ENCODE measurements at regions not wholly inside any gene's neighbourhood (a gene's known extent, or its start where the extent isn't known, plus 50 kb on each side); places are given as distances from the start of the nearest gene placed in this dataset.

DNA sequence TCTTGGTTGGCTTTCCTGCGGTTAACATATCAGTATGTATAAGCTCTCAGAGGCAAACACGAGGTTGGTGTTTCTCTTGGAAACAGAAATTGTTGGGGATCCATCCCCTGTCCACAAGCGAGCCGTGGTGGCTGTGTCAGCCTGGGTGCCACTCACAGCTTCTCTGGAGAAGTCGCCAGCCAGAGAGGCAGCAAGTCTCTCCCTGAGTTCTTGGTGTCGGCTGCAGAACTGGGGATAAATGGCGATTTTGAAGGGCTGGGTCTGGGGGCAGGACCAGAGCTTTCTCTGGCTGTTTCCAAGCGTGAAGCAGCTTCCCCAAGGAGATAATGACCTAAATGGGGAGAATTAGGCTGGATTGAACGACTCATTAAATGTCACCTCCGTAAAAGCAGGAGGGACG, 335.3 kb downstream of the GLRX3 start:
- H2BK20ac ChIP-seq (ENCODE audit: low read depth, low read length, poor library complexity, severe bottlenecking) = no peak overlapping the region
- H3K4ac ChIP-seq (ENCODE audit: low read depth, low read length) = no peak overlapping the region
- peaks cover 2% of the 10 kb centered on the region for H4K20me1 ChIP-seq (ENCODE audit: control insufficient read depth, insufficient read depth, insufficient read length)
- no peak overlapping the region for H2AFZ ChIP-seq (ENCODE audit: low read length)
- H3K36me3 Mint-ChIP-seq (ENCODE audit: insufficient read depth in 1 of 3, low read depth in 3 of 3) = peaks cover 0 to 4% (median 3%) of the 10 kb centered on the region in 3 experiments; a peak in 3 of 7 replicates
- no peak overlapping the region for H4K91ac ChIP-seq (ENCODE audit: insufficient read length, low read depth, low read length)
- H3K4me1 Mint-ChIP-seq = no peaks in the 10 kb centered on the region
- peaks cover 19% of the 10 kb centered on the region for H3K27me3 Mint-ChIP-seq (ENCODE audit: low read depth)
- no peak overlapping the region for H2BK15ac ChIP-seq (ENCODE audit: low read depth, low read length)
- no peaks in the 10 kb centered on the region for H3K4me1 ChIP-seq (ENCODE audit: insufficient read depth, low read length)
- no peaks in the 10 kb centered on the region for H3K79me2 ChIP-seq (ENCODE audit: insufficient read depth, low read length)
- no peaks in the 10 kb centered on the region for H3K23me2 ChIP-seq (ENCODE audit: insufficient read length, low read depth, low read length, poor library complexity, severe bottlenecking)
- no peak overlapping the region for H3K14ac ChIP-seq (ENCODE audit: insufficient read depth, low read length)
- no peak overlapping the region for H4K8ac ChIP-seq (replicated peaks; ENCODE audit: insufficient read length, low read depth, low read length)
- H3K27me3 ChIP-seq (ENCODE audit: insufficient read depth, low read length) = no peaks in the 10 kb centered on the region
- no peak overlapping the region for H2AK5ac ChIP-seq (ENCODE audit: insufficient read length, low read length)
- no peak overlapping the region for H3K9ac ChIP-seq (ENCODE audit: extremely low read depth, insufficient read length, low read length)
- H3K4me3 Mint-ChIP-seq = no peak overlapping the region
- no peak overlapping the region for H3K56ac ChIP-seq (ENCODE audit: insufficient read length, low read depth, low read length)
- H3K4me2 ChIP-seq (ENCODE audit: insufficient read depth, insufficient read length, low read length) = no peak overlapping the region
- H3K18ac ChIP-seq (ENCODE audit: insufficient read length, low read depth, low read length) = no peak overlapping the region
- H3K27ac ChIP-seq (ENCODE audit: insufficient read length, low read depth, low read length) = no peak overlapping the region
- TF ChIP-seq CTCF (conservative IDR thresholded peaks at IDR 0.05) = no peak
- no CpG with 5 or more reads among the region's 11 CpGs for WGBS (ENCODE audit: extremely low coverage, insufficient read length, low lambda C conversion rate)
- H3T11ph ChIP-seq (ENCODE audit: low read length) = no peak overlapping the region
- H3K23ac ChIP-seq (ENCODE audit: insufficient read length, low read depth, low read length) = no peak overlapping the region
- H3K9me3 ChIP-seq (ENCODE audit: control insufficient read depth, low read depth, low read length) = no peaks in the 10 kb centered on the region
- DNase-seq = no peak
- H2BK120ac ChIP-seq (ENCODE audit: low read depth, low read length, poor library complexity, severe bottlenecking) = no peak overlapping the region
- no peak overlapping the region for H2BK5ac ChIP-seq (ENCODE audit: insufficient read length, low read length)
- H3K79me1 ChIP-seq (ENCODE audit: insufficient read depth, low read depth, low read length, poor library complexity, severe bottlenecking) = no peaks in the 10 kb centered on the region
- no peak overlapping the region for H3K27ac Mint-ChIP-seq
- H2BK12ac ChIP-seq (ENCODE audit: insufficient read length, low read depth, low read length) = no peak overlapping the region
- peaks cover 11 to 24% of the 10 kb centered on the region in 2 experiments for H3K9me3 Mint-ChIP-seq
- no peak overlapping the region for H4K5ac ChIP-seq (ENCODE audit: insufficient read length, low read depth, low read length)

All from H9 (cell line).